H9 (cell line): ENCODE measurements at regions not wholly inside any gene's neighbourhood (a gene's known extent, or its start where the extent isn't known, plus 50 kb on each side); places are given as distances from the start of the nearest gene placed in this dataset.
"Not testable (repeated sequence)": the region's sequence is repeated elsewhere in the genome, so short reads cannot be mapped to it uniquely, and the experiment has no call there.

Experiments used
- DNase-seq: peaks from one replicate; pipeline ENCODE4 v3.0.0-alpha.2; 2017
- H2AFZ ChIP-seq: one replicate; pipeline ENCODE4 v1.6.1; 2013; ENCODE audit warnings: mild to moderate bottlenecking, low read length, control low read depth, moderate library complexity
- H2AK5ac ChIP-seq: 2 replicates; pipeline ENCODE4 v1.6.1; 2013; ENCODE audit warnings: low read length, control low read depth, mixed read lengths; ENCODE audit not compliant: insufficient read length
- H2BK120ac ChIP-seq: one replicate; pipeline ENCODE4 v1.6.1; 2013; ENCODE audit warnings: low read depth, mild to moderate bottlenecking, low read length, control low read depth, inconsistent platforms; ENCODE audit not compliant: poor library complexity, severe bottlenecking
- H2BK12ac ChIP-seq: 2 replicates; pipeline ENCODE4 v1.6.1; 2013; ENCODE audit warnings: low read length, control low read depth, mixed read lengths, low read depth; ENCODE audit not compliant: insufficient read length
- H2BK15ac ChIP-seq: 2 replicates; pipeline ENCODE4 v1.6.1; 2013; ENCODE audit warnings: low read depth, low read length, control low read depth
- H2BK20ac ChIP-seq: one replicate; pipeline ENCODE4 v1.6.1; 2013; ENCODE audit warnings: low read depth, mild to moderate bottlenecking, low read length, control low read depth, inconsistent platforms; ENCODE audit not compliant: poor library complexity, severe bottlenecking
- H2BK5ac ChIP-seq: 2 replicates; pipeline ENCODE4 v1.6.1; 2013; ENCODE audit warnings: low read length, control low read depth, mixed read lengths; ENCODE audit not compliant: insufficient read length
- H3K14ac ChIP-seq: 2 replicates; pipeline ENCODE4 v1.6.1; 2013; ENCODE audit warnings: low read length, control low read depth; ENCODE audit not compliant: insufficient read depth
- H3K18ac ChIP-seq: 2 replicates; pipeline ENCODE4 v1.6.1; 2013; ENCODE audit warnings: low read depth, mild to moderate bottlenecking, mixed read lengths, low read length, control low read depth; ENCODE audit not compliant: insufficient read length
- H3K23ac ChIP-seq: 2 replicates; pipeline ENCODE4 v1.6.1; 2013; ENCODE audit warnings: low read length, control low read depth, mixed read lengths, low read depth; ENCODE audit not compliant: insufficient read length
- H3K23me2 ChIP-seq: 2 replicates; pipeline ENCODE4 v1.6.1; 2013; ENCODE audit warnings: low read depth, mild to moderate bottlenecking, mixed read lengths, low read length, control low read depth; ENCODE audit not compliant: insufficient read length, poor library complexity, severe bottlenecking
- H3K27ac ChIP-seq: 2 replicates; pipeline ENCODE4 v1.5.1; 2013; ENCODE audit warnings: low read length, control low read depth, mixed read lengths, low read depth; ENCODE audit not compliant: insufficient read length
- H3K27me3 ChIP-seq: 2 replicates; pipeline ENCODE4 v1.6.1; 2013; ENCODE audit warnings: low read length, control low read depth, inconsistent platforms; ENCODE audit not compliant: insufficient read depth
- H3K4ac ChIP-seq: 2 replicates; pipeline ENCODE4 v1.6.1; 2013; ENCODE audit warnings: low read depth, mild to moderate bottlenecking, control low read depth, inconsistent platforms, low read length, moderate library complexity
- H3K4me1 ChIP-seq: 2 replicates; pipeline ENCODE4 v1.6.1; 2013; ENCODE audit warnings: low read length, control low read depth, inconsistent platforms; ENCODE audit not compliant: insufficient read depth
- H3K4me2 ChIP-seq: 2 replicates; pipeline ENCODE4 v1.6.1; 2013; ENCODE audit warnings: low read length, control low read depth, mixed read lengths; ENCODE audit not compliant: insufficient read length, insufficient read depth
- H3K56ac ChIP-seq: 2 replicates; pipeline ENCODE4 v1.6.1; 2013; ENCODE audit warnings: low read depth, mild to moderate bottlenecking, mixed read lengths, low read length, control low read depth; ENCODE audit not compliant: insufficient read length
- H3K79me1 ChIP-seq: 2 replicates; pipeline ENCODE4 v1.6.1; 2013; ENCODE audit warnings: low read depth, mild to moderate bottlenecking, moderate library complexity, low read length, control low read depth, inconsistent platforms; ENCODE audit not compliant: insufficient read depth, poor library complexity, severe bottlenecking
- H3K79me2 ChIP-seq: 2 replicates; pipeline ENCODE4 v1.6.1; 2013; ENCODE audit warnings: low read length, control low read depth, inconsistent platforms; ENCODE audit not compliant: insufficient read depth
- H3K9ac ChIP-seq: 2 replicates; pipeline ENCODE4 v1.6.1; 2013; ENCODE audit warnings: low read length, control low read depth, mixed read lengths; ENCODE audit not compliant: insufficient read length; ENCODE audit errors: extremely low read depth
- H3K9me3 ChIP-seq: one replicate; pipeline ENCODE4 v1.6.1; 2013; ENCODE audit warnings: low read depth, low read length, inconsistent platforms; ENCODE audit not compliant: control insufficient read depth
- H3T11ph ChIP-seq: one replicate; pipeline ENCODE4 v1.6.1; 2013; ENCODE audit warnings: mild to moderate bottlenecking, low read length, control low read depth, inconsistent platforms
- H4K20me1 ChIP-seq: one replicate; pipeline ENCODE4 v1.6.1; 2013; ENCODE audit not compliant: control insufficient read depth, insufficient read length, insufficient read depth
- H4K5ac ChIP-seq: 2 replicates; pipeline ENCODE4 v1.6.1; 2013; ENCODE audit warnings: low read depth, mild to moderate bottlenecking, mixed read lengths, low read length, control low read depth; ENCODE audit not compliant: insufficient read length
- H4K8ac ChIP-seq: replicated peaks from 2 replicates; pipeline ENCODE4 v1.6.1; 2013; ENCODE audit warnings: low read length, control low read depth, mixed read lengths, low read depth; ENCODE audit not compliant: insufficient read length
- H4K91ac ChIP-seq: 2 replicates; pipeline ENCODE4 v1.6.1; 2013; ENCODE audit warnings: low read depth, mild to moderate bottlenecking, moderate library complexity, mixed read lengths, low read length, control low read depth; ENCODE audit not compliant: insufficient read length
- H3K27ac Mint-ChIP-seq, 3 experiments: 2 replicates in 2 of 3; 3 replicates in 1 of 3; pipeline ENCODE4 v1.8.0; 2020 to 2021; ENCODE audit warnings: mixed read lengths in 3 of 3, mild to moderate bottlenecking in 1 of 3, moderate library complexity in 1 of 3
- H3K27me3 Mint-ChIP-seq: 2 replicates; pipeline ENCODE4 v1.8.0; 2021; ENCODE audit warnings: low read depth, mild to moderate bottlenecking, moderate library complexity, mixed read lengths
- H3K36me3 Mint-ChIP-seq, 3 experiments: 2 replicates in 2 of 3; 3 replicates in 1 of 3; pipeline ENCODE4 v1.8.0; 2020 to 2021; ENCODE audit warnings: low read depth in 3 of 3, mixed read lengths in 3 of 3; ENCODE audit not compliant: insufficient read depth in 1 of 3
- H3K4me1 Mint-ChIP-seq, 2 experiments: 2 replicates each; pipeline ENCODE4 v1.8.0; 2020; ENCODE audit warnings: mixed read lengths in 2 of 2
- H3K4me3 Mint-ChIP-seq, 2 experiments: 2 replicates in 1 of 2; 3 replicates in 1 of 2; pipeline ENCODE4 v1.8.0; 2020 to 2021; ENCODE audit warnings: mild to moderate bottlenecking in 2 of 2, mixed read lengths in 2 of 2, moderate library complexity in 1 of 2
- H3K9me3 Mint-ChIP-seq, 2 experiments: 2 replicates in 1 of 2; 3 replicates in 1 of 2; pipeline ENCODE4 v1.8.0; 2020; ENCODE audit warnings: mild to moderate bottlenecking in 2 of 2, mixed read lengths in 2 of 2, moderate library complexity in 1 of 2
- CTCF ChIP-seq: fragments of 200-600 bp; sonication (generic); conservative IDR thresholded peaks from 3 replicates; pipeline ENCODE4 v1.8.0; 2021; ENCODE audit warnings: antibody characterized with exemption, mild to moderate bottlenecking
- WGBS: extraction: QIAGEN DNeasy Blood & Tissue Kit; methylation state at CpG from one replicate; pipeline ENCODE4 v1.1.7; 2013; ENCODE audit warnings: missing lambda C conversion rate, low lambda C conversion rate, mixed read lengths; ENCODE audit not compliant: insufficient read length; ENCODE audit errors: extremely low coverage; 5-methylcytosine and 5-hydroxymethylcytosine counted together

GRCh38 chr2:176926453-176926852 lies 286.1 kb upstream of the HNRNPA3 start:
- H3K9me3 ChIP-seq = no peaks in the 10 kb centered on the region
- no peak overlapping the region for H3K4me2 ChIP-seq
- no peak overlapping the region for H3K23ac ChIP-seq
- no peaks in the 10 kb centered on the region for H4K20me1 ChIP-seq
- DNase-seq = no peak
- no peaks in the 10 kb centered on the region for H3K79me1 ChIP-seq
- H2AK5ac ChIP-seq = no peak overlapping the region
- H3K4me3 Mint-ChIP-seq = no peak overlapping the region
- H3K18ac ChIP-seq = no peak overlapping the region
- no CpG with 5 or more reads among the region's 1 CpG for WGBS
- H3K27ac ChIP-seq = no peak overlapping the region
- no peak overlapping the region for H4K91ac ChIP-seq
- no peak overlapping the region for H4K8ac ChIP-seq
- H3K4ac ChIP-seq = no peak overlapping the region
- no peaks in the 10 kb centered on the region for H3K4me1 Mint-ChIP-seq
- H3K27me3 Mint-ChIP-seq = no peaks in the 10 kb centered on the region
- no peak overlapping the region for H3T11ph ChIP-seq
- H3K23me2 ChIP-seq = no peaks in the 10 kb centered on the region
- peaks cover 0 to 7% (median 0%) of the 10 kb centered on the region in 3 experiments; a peak in 1 of 7 replicates for H3K36me3 Mint-ChIP-seq
- no peak overlapping the region for H3K14ac ChIP-seq
- H3K56ac ChIP-seq = no peak overlapping the region
- H3K4me1 ChIP-seq = no peaks in the 10 kb centered on the region
- H2BK20ac ChIP-seq = no peak overlapping the region
- H3K9ac ChIP-seq = no peak overlapping the region
- no peak overlapping the region for H2BK5ac ChIP-seq
- H2BK120ac ChIP-seq = no peak overlapping the region
- no peak overlapping the region for H3K27ac Mint-ChIP-seq
- no peak for TF ChIP-seq CTCF
- no peak overlapping the region for H2AFZ ChIP-seq
- no peak overlapping the region for H4K5ac ChIP-seq
- H2BK12ac ChIP-seq = no peak overlapping the region
- H3K9me3 Mint-ChIP-seq = peaks cover 2 to 3% of the 10 kb centered on the region in 2 experiments; a peak in 2 of 5 replicates
- H3K27me3 ChIP-seq = no peaks in the 10 kb centered on the region
- no peak overlapping the region for H2BK15ac ChIP-seq
- no peaks in the 10 kb centered on the region for H3K79me2 ChIP-seq

GRCh38 chr2:176929387-176929786 lies 283.2 kb upstream of the HNRNPA3 start:
- H3K9me3 ChIP-seq, H3K4ac ChIP-seq, H3K9me3 Mint-ChIP-seq, H4K5ac ChIP-seq, H3K23me2 ChIP-seq, H4K91ac ChIP-seq, H3K27me3 Mint-ChIP-seq, H3K27ac ChIP-seq, H2AFZ ChIP-seq, H3K4me2 ChIP-seq, H3K4me3 Mint-ChIP-seq, H4K8ac ChIP-seq, H3K56ac ChIP-seq, H3K9ac ChIP-seq, DNase-seq, H3K27me3 ChIP-seq, H2AK5ac ChIP-seq, H3K18ac ChIP-seq, H4K20me1 ChIP-seq, H3K79me2 ChIP-seq, H3K79me1 ChIP-seq, H3K4me1 Mint-ChIP-seq, H2BK20ac ChIP-seq, H2BK5ac ChIP-seq, H2BK15ac ChIP-seq, H3K36me3 Mint-ChIP-seq, H3K27ac Mint-ChIP-seq, H3K23ac ChIP-seq, H2BK12ac ChIP-seq, H3T11ph ChIP-seq, H3K14ac ChIP-seq, H2BK120ac ChIP-seq, H3K4me1 ChIP-seq: not testable (repeated sequence)
- WGBS = no CpG with 5 or more reads among the region's 2 CpGs
